NB4 (cell line): ENCODE measurements at regions not wholly inside any gene's neighbourhood (a gene's known extent, or its start where the extent isn't known, plus 50 kb on each side); places are given as distances from the start of the nearest gene placed in this dataset.

Experiments
- POLR2A ChIP-seq: IDR thresholded peaks from 2 replicates; pipeline ENCODE4 v1.6.1; 2011; ENCODE audit warnings: mild to moderate bottlenecking; ENCODE audit not compliant: insufficient read length; ENCODE audit errors: extremely low read depth
- TF ChIP-seq, protein P1 (sequence below): IDR thresholded peaks from one replicate; pipeline ENCODE4 v1.5.1; 2012; ENCODE audit warnings: low read depth, low read length
- TF ChIP-seq, protein P2 (sequence below): IDR thresholded peaks from 2 replicates; pipeline ENCODE4 v1.6.1; 2011; ENCODE audit warnings: low read depth, low read length

DNA sequence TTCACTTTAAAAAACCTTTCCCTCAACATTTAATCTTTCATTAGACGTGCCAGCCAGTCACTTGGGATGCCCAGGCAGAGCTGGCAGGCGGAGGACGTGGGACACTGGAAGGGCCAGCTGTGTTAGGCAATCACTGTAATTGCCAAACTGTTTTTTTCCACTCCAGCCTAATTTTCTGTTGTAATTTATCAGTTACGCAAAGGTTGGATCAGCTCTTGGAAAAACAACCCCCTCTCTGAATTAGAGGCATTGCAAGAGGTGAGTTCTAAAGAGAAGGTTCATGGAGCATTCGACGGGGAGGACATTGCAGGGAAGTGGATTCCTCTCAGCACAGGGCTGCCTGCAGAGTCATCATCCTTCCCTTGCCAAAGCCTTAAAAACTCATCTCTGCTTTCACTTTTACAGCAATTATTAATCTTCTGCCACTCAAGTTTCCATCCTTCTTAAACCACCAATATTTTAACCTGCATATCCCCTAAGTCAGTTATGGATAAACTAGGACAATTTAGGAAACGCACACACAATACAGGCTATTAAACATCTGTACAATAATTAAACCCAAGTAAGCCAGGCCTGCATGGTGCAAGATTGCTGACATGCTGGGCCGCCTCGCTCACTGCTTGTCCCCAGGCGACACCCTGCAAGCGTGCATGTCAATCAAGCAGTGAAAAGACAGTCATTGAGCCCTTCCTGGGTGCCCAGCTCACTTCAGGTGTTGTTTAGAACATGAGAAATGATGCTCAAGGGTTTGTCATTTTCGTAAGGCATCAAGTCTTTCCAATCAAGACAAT lies 272.3 kb upstream of the RNF32 start:
- TF ChIP-seq, protein P1, sequence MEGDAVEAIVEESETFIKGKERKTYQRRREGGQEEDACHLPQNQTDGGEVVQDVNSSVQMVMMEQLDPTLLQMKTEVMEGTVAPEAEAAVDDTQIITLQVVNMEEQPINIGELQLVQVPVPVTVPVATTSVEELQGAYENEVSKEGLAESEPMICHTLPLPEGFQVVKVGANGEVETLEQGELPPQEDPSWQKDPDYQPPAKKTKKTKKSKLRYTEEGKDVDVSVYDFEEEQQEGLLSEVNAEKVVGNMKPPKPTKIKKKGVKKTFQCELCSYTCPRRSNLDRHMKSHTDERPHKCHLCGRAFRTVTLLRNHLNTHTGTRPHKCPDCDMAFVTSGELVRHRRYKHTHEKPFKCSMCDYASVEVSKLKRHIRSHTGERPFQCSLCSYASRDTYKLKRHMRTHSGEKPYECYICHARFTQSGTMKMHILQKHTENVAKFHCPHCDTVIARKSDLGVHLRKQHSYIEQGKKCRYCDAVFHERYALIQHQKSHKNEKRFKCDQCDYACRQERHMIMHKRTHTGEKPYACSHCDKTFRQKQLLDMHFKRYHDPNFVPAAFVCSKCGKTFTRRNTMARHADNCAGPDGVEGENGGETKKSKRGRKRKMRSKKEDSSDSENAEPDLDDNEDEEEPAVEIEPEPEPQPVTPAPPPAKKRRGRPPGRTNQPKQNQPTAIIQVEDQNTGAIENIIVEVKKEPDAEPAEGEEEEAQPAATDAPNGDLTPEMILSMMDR = no peak
- no peak for TF ChIP-seq POLR2A
- TF ChIP-seq, protein P2, sequence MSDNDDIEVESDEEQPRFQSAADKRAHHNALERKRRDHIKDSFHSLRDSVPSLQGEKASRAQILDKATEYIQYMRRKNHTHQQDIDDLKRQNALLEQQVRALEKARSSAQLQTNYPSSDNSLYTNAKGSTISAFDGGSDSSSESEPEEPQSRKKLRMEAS = no peak
